Skeletal muscle cell (primary cell): ENCODE measurements at regions not wholly inside any gene's neighbourhood (a gene's known extent, or its start where the extent isn't known, plus 50 kb on each side); places are given as distances from the start of the nearest gene placed in this dataset.
A peak's percentile ranks its signal among the peaks of the same experiment; 100 is the strongest.
"Not testable (repeated sequence)": the region's sequence is repeated elsewhere in the genome, so short reads cannot be mapped to it uniquely, and the experiment has no call there.

Experiments
- DNase-seq: peaks from one replicate; pipeline ENCODE4 v3.0.0-alpha.2; 2010; ENCODE audit warnings: low read depth
- H3K4me3 ChIP-seq: 2 replicates; pipeline ENCODE4 v1.5.1; 2011; ENCODE audit warnings: low read depth, mild to moderate bottlenecking, control low read depth, low read length, moderate library complexity

GRCh38 chr10:25076506-25077177 lies 60.2 kb downstream of the THNSL1 start:
- H3K4me3 ChIP-seq = no peak overlapping the region
- DNase-seq = no peak

DNA sequence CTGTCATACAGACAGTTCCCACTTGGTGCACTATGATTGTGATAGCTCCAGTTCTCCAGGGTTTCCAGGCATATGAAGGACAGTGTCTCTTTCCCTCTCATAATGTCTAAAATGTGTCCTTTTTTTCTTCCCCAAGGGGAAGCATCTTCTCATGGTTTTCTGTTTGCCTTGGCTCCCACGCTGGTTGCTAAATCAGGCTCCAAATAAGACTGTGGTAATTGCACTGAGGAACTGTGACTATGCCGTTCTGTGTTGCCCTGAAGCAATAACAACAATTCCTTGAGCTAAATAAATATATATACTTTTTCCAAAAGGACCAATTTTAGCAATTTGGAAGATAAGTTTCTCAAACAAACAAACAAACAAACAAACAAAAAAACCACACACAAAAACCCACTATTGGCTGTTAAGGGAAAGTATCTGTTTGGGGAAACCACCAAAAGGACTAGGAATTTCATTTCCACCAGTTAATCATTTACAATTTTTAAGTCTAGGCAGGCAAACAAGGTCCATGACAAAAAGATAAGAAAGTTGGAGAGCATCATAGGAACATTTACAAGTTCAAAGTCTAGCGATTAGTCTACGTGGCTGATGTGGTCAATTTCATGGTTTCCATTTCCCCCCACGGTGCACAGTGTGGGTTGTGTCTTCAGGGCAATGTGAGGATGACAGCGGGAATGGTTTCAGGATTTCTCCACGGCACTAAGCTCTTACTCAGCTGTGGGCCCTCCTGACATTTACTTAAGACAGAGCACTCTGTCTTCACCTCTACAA lies 62.4 kb downstream of the THNSL1 start:
- DNase-seq = no peak
- H3K4me3 ChIP-seq = no peak overlapping the region

DNA sequence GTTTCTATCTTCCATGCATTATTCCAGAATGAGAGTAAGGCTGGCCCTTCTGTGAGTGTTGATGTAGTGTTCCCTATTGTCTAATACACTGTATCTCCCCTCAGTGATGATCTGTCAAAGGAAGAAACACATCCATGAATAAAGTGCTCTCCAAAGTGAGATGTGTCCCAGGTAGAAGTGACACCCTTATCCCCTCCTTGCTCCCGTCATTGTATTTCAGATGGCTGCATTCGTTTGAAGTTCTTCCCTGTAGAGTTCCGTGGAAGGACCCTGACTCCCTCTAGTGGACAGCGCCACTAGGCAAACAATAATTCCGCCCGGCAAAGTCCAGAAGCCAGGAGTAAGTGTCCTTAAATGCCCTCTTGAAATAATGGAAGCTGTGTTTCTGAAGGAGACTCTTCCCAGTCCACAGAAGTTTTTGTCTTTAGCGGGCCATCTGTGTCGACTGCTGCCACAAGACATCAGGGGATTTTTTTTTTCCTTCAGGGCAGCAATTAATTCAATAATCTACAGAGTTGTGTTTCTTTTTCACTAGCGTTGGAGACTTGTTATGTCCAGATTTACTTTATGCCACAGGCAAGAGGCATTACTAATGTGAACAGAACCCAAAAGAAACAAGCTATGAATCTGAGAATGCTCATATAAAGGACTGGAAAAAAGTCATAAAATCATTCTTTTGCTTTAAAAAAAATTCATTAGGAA lies 64.6 kb downstream of the THNSL1 start:
- DNase-seq = peak; percentile 61
- H3K4me3 ChIP-seq = no peak overlapping the region

GRCh38 chr10:25082276-25083204 lies 66.1 kb downstream of the THNSL1 start:
- DNase-seq = no peak
- H3K4me3 ChIP-seq = no peak overlapping the region

DNA sequence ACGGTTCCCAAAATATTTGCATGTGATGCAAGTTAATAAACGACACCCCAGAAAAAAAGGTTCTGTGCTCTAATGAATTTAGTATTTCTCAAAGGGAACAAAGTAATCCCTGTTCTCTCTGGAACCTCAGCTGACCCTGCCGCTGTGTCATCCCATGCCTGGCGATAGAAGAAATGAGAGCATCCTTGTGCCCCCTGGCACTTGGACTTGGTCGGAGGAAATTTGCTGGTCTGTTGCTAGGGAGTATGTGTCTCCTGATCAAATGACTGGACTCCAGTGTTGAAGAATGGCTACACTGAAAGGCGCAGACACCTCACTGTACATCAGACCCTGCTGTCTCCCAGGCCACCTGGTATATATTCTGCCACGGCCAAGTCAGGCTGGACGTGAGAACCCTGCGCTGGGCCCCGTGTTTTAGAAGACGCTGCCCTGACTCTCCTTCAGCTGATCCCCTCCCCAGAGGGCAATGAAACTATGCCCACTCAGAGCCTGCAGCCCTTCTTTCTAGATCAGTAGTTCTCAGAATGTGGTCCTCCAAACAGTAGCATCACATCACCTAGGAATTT lies 67.2 kb downstream of the THNSL1 start:
- no peak for DNase-seq
- H3K4me3 ChIP-seq = no peak overlapping the region

DNA sequence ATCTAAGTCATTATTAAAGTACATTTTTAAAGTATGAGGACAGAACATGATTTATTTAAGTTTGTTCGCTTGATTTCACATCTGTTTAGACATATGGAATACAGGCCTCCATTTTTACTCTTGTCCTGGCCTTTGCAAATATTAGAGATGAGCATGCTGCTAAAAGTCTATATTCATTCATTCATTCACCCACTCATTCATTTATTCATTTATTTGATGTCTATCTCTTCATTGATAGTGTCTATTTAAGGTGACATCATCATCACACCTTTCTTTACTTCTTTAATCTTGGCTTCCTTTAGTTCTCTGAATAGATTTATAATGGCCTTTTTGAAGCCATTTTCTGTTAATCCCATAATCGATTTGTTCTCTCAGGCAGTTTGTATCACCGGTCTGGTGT lies 68.0 kb downstream of the THNSL1 start:
- DNase-seq = no peak
- no peak overlapping the region for H3K4me3 ChIP-seq

DNA sequence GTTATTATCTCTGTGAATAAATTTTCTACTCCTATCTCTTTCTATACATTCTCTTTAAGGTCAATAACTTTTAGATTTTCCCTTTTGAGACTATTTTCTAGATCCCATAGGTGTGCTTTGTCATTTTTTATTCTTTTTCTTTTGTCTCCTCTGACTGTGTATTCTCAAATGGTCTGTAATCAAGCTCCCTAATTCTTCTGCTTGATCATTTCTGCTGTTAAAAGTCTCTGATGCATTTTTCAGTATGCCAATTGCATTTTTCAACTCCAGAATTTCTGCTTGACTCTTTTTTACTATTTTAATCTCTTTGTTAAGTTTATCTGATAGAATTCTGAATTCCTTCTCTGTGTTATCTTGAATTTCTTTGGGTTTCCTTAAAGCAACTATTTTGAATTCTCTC lies 78.2 kb downstream of the THNSL1 start:
- no peak for DNase-seq

DNA sequence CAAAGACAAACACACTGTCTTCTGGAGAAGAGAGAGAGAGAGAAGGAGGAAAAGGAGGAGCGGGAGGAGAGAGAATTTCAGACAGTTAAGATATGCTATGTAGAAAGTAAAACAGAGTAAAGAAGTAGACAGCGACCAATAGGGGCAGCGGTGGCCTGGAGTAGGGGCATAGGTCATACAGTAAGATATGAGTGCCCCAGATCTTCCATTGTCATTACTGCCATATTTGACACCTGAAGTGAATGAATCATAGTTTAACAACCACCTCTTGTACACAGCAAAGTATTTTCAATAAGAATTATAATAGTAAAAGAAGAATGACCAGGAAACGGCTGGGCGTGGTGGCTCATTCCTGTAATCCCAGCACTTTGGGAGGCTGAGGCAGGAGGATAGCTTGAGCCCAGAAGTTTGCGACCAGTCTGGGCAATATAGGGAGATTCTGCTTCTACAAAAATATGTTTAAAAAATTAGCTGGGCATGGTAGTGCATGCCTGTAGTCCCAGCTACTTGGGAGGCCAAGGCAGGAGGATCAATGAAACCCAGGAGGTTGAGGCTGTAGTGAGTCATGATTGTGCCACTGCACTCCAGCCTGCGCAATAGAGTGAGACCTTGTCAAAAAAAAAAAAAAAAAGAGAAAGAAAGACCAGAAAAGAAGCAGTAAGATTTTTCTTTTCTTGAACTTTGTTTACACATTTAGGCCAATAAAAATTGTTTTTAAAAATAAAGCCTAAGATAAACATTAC lies 77.0 kb upstream of the GPR158 start:
- no peak overlapping the region for H3K4me3 ChIP-seq
- no peak for DNase-seq

More for the DNA sequence above, 78.2 kb downstream of the THNSL1 start:
- H3K4me3 ChIP-seq = no peak overlapping the region

DNA sequence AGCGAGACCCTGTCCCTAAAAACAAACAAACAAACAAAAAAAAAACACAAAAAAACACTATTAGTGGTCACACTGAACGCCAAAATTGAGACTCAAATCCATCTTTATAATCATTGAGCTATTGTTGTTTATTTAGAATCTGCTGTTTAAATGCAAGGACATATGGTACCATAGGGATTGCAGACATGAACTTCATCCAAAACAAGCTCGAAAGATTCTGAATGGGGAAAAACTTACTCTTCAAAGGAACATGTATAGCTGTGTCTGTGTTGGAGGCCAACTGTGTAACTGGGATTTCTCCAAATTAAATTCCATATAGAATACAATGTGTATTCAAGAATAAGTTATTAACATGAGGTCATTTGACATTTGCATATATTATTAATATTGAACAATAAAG lies 74.7 kb upstream of the GPR158 start:
- H3K4me3 ChIP-seq = no peak overlapping the region
- DNase-seq = no peak

DNA sequence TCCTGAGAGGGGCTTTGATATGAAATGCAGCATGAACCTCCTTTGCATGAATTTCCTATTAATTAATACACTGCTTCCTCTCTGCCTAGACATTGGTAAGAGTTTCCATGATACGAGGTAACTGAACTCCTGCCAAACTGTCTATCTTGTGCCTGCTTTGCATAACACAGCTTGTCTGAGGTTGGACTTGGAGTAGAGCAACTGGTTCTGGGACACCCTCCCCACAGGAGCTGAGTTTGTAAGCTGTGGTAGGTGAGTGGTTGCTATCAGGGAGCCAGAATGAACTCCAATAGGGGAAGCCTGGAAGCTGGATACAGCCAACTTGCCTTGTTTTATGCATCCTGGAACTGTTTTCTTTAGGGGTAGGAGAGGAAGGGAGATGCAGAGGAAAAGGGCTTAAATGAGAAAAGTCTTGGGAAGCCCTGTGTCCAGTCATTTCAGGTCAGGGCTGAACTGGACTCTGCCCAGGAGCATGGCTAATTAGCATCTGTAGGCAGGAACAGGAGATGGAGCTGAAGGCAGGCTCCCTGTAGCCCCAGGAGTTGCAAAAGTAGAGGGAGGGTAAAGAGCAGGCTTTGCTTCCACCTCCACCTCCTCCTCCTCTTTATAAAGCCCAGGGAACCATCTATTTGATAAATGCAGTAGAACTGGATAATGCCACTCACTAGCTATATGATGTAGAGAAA lies 73.2 kb upstream of the GPR158 start:
- no peak overlapping the region for H3K4me3 ChIP-seq
- no peak for DNase-seq

DNA sequence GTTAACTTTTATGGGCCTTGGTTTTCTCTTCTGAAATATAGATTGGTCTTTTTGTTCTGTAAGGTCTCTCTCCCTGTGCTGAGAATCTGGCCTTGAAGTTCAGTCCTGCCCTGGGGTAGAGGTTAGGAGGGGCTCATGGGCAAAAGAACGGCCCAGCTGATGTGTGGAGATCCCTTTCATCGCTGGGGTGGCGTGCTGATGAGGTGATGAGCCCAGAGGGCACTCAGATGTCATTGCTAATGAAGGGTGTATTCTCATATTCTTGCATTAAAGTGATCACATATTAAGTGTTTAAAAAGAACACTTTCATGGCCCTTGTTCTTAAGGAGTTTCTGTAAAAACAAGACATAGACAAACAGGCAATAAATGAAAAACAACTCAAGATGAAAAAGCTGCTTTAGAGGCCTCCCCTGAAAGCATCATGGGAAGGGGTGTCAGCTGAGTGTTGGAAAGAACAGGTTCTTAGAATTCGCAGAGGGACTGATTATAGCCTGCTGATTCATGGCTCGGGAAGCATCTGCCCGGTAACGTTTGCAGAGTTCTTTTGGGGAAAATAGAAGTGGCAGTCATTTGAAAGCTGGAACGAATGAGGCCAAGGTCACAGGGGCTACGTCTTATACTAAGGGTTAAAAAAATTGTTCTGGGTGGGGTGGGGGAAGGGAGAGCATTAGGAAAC lies 72.5 kb upstream of the GPR158 start:
- no peak for DNase-seq
- H3K4me3 ChIP-seq = no peak overlapping the region

DNA sequence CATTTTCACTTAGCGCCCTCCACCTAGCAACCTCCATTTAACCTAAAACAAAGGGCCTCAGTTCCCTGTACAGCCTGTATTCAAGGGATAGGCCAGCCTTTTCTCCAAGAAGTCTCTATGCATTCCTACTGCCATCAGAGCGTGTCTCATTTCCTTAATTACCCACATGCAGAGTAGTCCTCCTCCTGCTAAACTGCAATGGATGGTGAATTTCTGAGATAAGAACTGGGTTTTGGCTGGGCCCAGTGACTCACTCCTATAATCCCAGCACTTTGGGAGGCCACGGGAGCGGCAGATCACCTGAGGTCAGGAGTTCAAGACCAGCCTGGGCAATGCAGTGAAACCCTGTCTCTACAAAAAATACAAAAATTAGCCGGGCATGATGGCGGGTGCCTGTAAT lies 71.1 kb upstream of the GPR158 start:
- no peak overlapping the region for H3K4me3 ChIP-seq
- no peak for DNase-seq

- no peak for DNase-seq
- H3K4me3 ChIP-seq = no peak overlapping the region
Observed at GRCh38 chr10:25104441-25104840, 70.4 kb upstream of the GPR158 start.

DNA sequence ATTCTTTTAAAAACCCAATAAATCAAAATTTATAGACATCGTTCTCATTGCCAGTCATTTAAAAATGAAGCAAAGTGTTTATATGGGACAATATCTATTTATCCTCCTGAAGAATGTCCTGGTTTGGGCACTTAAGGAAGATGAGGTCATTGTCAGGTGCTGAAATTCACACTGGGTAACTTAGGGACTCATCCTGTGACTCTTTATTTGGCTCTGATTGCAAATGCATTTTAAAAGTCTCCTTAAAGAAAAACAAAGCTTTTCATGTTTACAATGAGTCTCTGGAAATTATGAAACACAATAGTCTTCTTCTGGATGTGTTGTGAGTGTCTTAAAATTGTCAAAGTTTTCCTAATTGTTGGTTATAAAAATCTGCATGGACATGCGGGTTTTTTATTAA lies 69.5 kb upstream of the GPR158 start:
- H3K4me3 ChIP-seq = no peak overlapping the region
- no peak for DNase-seq

DNA sequence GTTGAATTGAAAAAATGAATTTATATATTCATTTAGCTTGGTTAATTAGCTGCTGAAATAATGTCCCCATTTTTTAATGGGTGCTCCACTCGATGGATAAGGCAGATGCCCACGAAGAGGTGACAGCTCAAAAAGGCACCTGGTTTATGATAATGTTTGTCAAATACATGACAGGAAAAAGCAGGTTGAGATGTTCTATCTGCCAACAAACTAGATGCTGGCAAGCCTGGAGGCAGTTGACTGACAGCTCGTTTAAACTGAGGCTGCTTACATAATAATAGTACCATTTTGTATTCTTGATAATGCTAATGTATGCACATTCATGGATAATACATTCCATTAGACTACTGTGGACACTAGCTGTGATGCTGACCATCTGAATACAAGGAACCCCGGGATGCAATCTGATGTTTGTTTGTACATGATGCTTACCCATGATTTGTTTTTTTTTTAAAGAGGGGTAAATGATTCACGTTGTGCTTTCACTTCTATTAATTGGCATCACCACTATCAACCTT lies 69.0 kb upstream of the GPR158 start:
- H3K4me3 ChIP-seq = no peak overlapping the region
- DNase-seq = no peak

DNA sequence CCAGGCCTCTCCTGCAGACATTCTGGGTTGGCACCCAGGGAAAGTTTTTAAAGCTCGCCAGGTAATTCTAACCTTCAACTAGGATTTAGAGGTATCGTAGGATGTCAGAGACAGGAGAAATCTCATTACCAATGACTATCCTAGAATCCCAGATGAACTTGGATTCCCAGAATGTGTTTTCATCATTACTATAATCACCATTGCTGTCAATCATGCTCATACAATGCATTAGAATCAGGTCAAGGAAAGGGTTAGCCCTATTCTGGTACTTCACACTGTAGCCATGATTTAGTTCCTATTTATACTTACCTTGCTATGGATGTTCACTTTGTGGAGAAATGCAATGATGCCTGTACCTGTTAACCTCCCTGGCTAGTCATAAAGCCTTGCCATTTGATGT lies 67.0 kb upstream of the GPR158 start:
- no peak overlapping the region for H3K4me3 ChIP-seq
- DNase-seq = no peak

GRCh38 chr10:25109896-25110295 lies 64.9 kb upstream of the GPR158 start:
- not testable (repeated sequence) for H3K4me3 ChIP-seq, DNase-seq
